ENCODE measurements at regions not wholly inside any gene's neighbourhood (a gene's known extent, or its start where the extent isn't known, plus 50 kb on each side); places are given as distances from the start of the nearest gene placed in this dataset.

DNA sequence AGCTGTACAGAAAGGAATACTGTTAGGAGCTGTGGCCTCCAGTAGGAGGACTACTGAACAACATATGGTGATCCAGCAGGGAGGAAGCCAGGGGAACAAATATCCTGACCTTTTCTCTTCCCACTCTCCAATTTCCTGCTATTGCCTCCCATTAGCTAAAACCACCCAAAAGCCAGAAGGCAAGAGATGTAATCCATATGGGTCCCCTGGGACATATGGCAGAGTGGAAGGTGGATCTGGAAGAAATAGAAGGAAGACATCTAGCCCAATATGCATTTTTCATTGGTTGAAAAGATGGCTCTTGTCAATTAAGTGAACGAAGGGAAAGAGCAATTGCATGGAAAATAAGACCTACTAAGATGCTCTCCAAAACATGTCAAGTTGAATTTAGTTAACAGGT is 167.2 kb downstream of the CNTN3 start:
- intact Hi-C loops (cut with micrococcal nuclease; ENCODE audit: unreplicated experiment), result no loop called here
- Histone ChIP-seq H3K9me3 (ENCODE audit: low read depth, low read length, poor library complexity, severe bottlenecking) (no peaks in the 10 kb centered on the region), H3K4me1 (ENCODE audit: insufficient read depth, low read length, poor library complexity, severe bottlenecking) (no peaks in the 10 kb centered on the region), H3K36me3 (ENCODE audit: insufficient read depth, low read length, poor library complexity, severe bottlenecking) (no peaks in the 10 kb centered on the region), H3K27me3 (replicated peaks; ENCODE audit: insufficient read depth, low read depth, low read length, poor library complexity) (no peaks in the 10 kb centered on the region), H3K4me3 (ENCODE audit: low read depth, low read length, poor library complexity, severe bottlenecking) (no peak overlapping the region), H3K27ac (ENCODE audit: low read depth, low read length, poor library complexity, severe bottlenecking) (no peak overlapping the region)
- ChIA-PET CTCF (no interaction called here), POLR2A (ENCODE audit: low non-redundant PET) (no interaction called here)
- DNase-seq (ENCODE audit: low spot score), result no peak
- BruUV-seq (replicated peaks), result no TSS peak
- no peak for TF ChIP-seq EZH2 (IDR thresholded peaks at IDR 0.05; ENCODE audit: borderline replicate concordance, low read depth, low read length, poor library complexity, severe bottlenecking)
- TF ChIP-seq, protein P1, sequence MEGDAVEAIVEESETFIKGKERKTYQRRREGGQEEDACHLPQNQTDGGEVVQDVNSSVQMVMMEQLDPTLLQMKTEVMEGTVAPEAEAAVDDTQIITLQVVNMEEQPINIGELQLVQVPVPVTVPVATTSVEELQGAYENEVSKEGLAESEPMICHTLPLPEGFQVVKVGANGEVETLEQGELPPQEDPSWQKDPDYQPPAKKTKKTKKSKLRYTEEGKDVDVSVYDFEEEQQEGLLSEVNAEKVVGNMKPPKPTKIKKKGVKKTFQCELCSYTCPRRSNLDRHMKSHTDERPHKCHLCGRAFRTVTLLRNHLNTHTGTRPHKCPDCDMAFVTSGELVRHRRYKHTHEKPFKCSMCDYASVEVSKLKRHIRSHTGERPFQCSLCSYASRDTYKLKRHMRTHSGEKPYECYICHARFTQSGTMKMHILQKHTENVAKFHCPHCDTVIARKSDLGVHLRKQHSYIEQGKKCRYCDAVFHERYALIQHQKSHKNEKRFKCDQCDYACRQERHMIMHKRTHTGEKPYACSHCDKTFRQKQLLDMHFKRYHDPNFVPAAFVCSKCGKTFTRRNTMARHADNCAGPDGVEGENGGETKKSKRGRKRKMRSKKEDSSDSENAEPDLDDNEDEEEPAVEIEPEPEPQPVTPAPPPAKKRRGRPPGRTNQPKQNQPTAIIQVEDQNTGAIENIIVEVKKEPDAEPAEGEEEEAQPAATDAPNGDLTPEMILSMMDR (conservative IDR thresholded peaks at IDR 0.05; ENCODE audit: low read depth, low read length), result no peak

DNA sequence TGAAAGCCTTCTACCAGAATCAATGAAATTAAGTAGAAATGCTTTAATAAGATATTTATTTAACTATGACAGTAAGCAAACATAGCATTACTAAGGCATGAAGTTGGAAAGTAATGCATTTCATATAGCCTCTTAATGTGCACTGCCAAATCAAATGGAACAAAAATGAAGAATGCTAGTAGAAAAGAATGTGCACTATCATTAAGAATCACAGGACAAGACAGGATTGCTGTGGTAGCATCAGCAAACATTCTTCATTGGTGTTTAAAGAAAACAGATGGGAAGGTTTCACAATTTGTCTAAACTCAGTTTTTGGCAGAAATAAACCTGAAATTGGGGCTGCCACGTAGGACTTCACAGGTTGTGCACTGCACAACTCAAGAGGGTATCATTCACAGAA is 168.9 kb downstream of the CNTN3 start:
- ChIA-PET CTCF (no interaction called here), POLR2A (ENCODE audit: low non-redundant PET) (no interaction called here)
- BruUV-seq (replicated peaks), result no TSS peak
- DNase-seq (ENCODE audit: low spot score), result no peak
- Histone ChIP-seq H3K27ac (ENCODE audit: low read depth, low read length, poor library complexity, severe bottlenecking) (no peak overlapping the region), H3K4me3 (ENCODE audit: low read depth, low read length, poor library complexity, severe bottlenecking) (no peak overlapping the region), H3K36me3 (ENCODE audit: insufficient read depth, low read length, poor library complexity, severe bottlenecking) (no peaks in the 10 kb centered on the region), H3K27me3 (replicated peaks; ENCODE audit: insufficient read depth, low read depth, low read length, poor library complexity) (no peaks in the 10 kb centered on the region), H3K4me1 (ENCODE audit: insufficient read depth, low read length, poor library complexity, severe bottlenecking) (no peaks in the 10 kb centered on the region), H3K9me3 (ENCODE audit: low read depth, low read length, poor library complexity, severe bottlenecking) (no peaks in the 10 kb centered on the region)
- no peak for TF ChIP-seq EZH2 (IDR thresholded peaks at IDR 0.05; ENCODE audit: borderline replicate concordance, low read depth, low read length, poor library complexity, severe bottlenecking)
- TF ChIP-seq, protein P1 (conservative IDR thresholded peaks at IDR 0.05; ENCODE audit: low read depth, low read length), result no peak
- intact Hi-C loops (cut with micrococcal nuclease; ENCODE audit: unreplicated experiment), result no loop called here

DNA sequence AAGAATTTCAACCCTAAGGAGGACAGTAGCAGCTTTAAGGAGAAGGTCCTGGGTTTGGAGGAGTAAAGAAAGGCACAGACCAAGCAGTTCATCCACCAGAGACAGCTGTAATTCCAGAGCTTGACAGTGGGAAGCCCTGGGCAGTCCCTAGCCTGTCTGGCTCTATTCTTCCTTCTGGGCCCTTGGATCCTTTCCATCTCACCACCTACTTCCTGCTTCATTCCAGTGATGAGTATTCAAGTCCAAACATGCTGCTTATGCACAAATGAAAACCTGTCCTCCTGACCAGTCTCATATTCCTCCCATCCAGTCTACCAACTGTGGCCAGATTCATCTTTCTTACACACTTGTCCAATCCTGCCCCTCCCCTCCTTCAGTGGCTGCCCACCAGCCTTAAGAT is 171.4 kb downstream of the CNTN3 start:
- Histone ChIP-seq H3K9me3 (ENCODE audit: low read depth, low read length, poor library complexity, severe bottlenecking) (no peaks in the 10 kb centered on the region), H3K4me1 (ENCODE audit: insufficient read depth, low read length, poor library complexity, severe bottlenecking) (no peaks in the 10 kb centered on the region), H3K27ac (ENCODE audit: low read depth, low read length, poor library complexity, severe bottlenecking) (no peak overlapping the region), H3K4me3 (ENCODE audit: low read depth, low read length, poor library complexity, severe bottlenecking) (no peak overlapping the region), H3K27me3 (replicated peaks; ENCODE audit: insufficient read depth, low read depth, low read length, poor library complexity) (no peaks in the 10 kb centered on the region), H3K36me3 (ENCODE audit: insufficient read depth, low read length, poor library complexity, severe bottlenecking) (no peaks in the 10 kb centered on the region)
- TF ChIP-seq EZH2 (IDR thresholded peaks at IDR 0.05; ENCODE audit: borderline replicate concordance, low read depth, low read length, poor library complexity, severe bottlenecking), result no peak
- TF ChIP-seq, protein P1 (conservative IDR thresholded peaks at IDR 0.05; ENCODE audit: low read depth, low read length), result no peak
- CTCF ChIA-PET, result no interaction called here
- intact Hi-C loops (cut with micrococcal nuclease; ENCODE audit: unreplicated experiment), result no loop called here
- POLR2A ChIA-PET (ENCODE audit: low non-redundant PET), result no interaction called here
- BruUV-seq (replicated peaks), result no TSS peak
- DNase-seq (ENCODE audit: low spot score), result no peak
